Neural cell (in vitro differentiated cells): ENCODE measurements at regions not wholly inside any gene's neighbourhood (a gene's known extent, or its start where the extent isn't known, plus 50 kb on each side); places are given as distances from the start of the nearest gene placed in this dataset.

ENCODE experiments used
- H2AFZ ChIP-seq: fragments of 200-600, 300-800 bp; sonication (generic), shearing (Covaris generic); 2 replicates; pipeline ENCODE4 v1.6.0; 2014; ENCODE audit warnings: low read depth, mild to moderate bottlenecking, antibody characterized with exemption, low read length, moderate library complexity
- H3F3A ChIP-seq: fragments of 200-600 bp; shearing (Covaris generic); 2 replicates; pipeline ENCODE4 v1.6.1; 2016; ENCODE audit warnings: mild to moderate bottlenecking, moderate library complexity, mixed read lengths, antibody characterized with exemption, low read length; ENCODE audit not compliant: insufficient read depth, poor library complexity, severe bottlenecking
- H3K27ac ChIP-seq: fragments of 200-600, 300-800 bp; sonication (generic), shearing (Covaris generic); 2 replicates; pipeline ENCODE4 v1.5.1; 2014; ENCODE audit warnings: mild to moderate bottlenecking, low read length, moderate library complexity
- H3K27me3 ChIP-seq: fragments of 300-800, 200-600 bp; sonication (generic), shearing (Covaris generic); 2 replicates; pipeline ENCODE4 v1.6.0; 2014; ENCODE audit warnings: mild to moderate bottlenecking, low read depth, low read length, moderate library complexity; ENCODE audit not compliant: insufficient read depth
- H3K36me3 ChIP-seq: fragments of 300-800, 200-600 bp; sonication (generic), shearing (Covaris generic); 2 replicates; pipeline ENCODE4 v1.5.1; 2014; ENCODE audit warnings: mild to moderate bottlenecking, antibody characterized with exemption, low read length, moderate library complexity; ENCODE audit not compliant: insufficient read depth
- H3K4me2 ChIP-seq: fragments of 300-800, 200-600 bp; sonication (generic), shearing (Covaris generic); 2 replicates; pipeline ENCODE4 v1.6.0; 2014; ENCODE audit warnings: mild to moderate bottlenecking, low read length
- H3K4me3 ChIP-seq: fragments of 300-800, 200-600 bp; sonication (generic), shearing (Covaris generic); 2 replicates; pipeline ENCODE4 v1.5.1; 2014; ENCODE audit warnings: mild to moderate bottlenecking, low read length, moderate library complexity
- H3K79me2 ChIP-seq: fragments of 200-600 bp; shearing (Covaris generic); replicated peaks from 2 replicates; pipeline ENCODE4 v1.6.0; 2014; ENCODE audit warnings: mild to moderate bottlenecking, low read length, moderate library complexity; ENCODE audit not compliant: insufficient read depth
- H3K9ac ChIP-seq: fragments of 300-800, 200-600 bp; sonication (generic), shearing (Covaris generic); 2 replicates; pipeline ENCODE4 v1.6.1; 2016; ENCODE audit warnings: mild to moderate bottlenecking, low read length, mixed read lengths
- H3K9me2 ChIP-seq: fragments of 200-600 bp; shearing (Covaris generic); 2 replicates; pipeline ENCODE4 v1.6.1; 2016; ENCODE audit warnings: mild to moderate bottlenecking, low read length, mixed read lengths; ENCODE audit not compliant: insufficient read depth
- H3K9me3 ChIP-seq: fragments of 200-600, 300-800 bp; sonication (generic), shearing (Covaris generic); 2 replicates; pipeline ENCODE4 v1.6.1; 2016; ENCODE audit warnings: mild to moderate bottlenecking, mixed run types, low read length, moderate library complexity, mixed read lengths
- H4K20me1 ChIP-seq: fragments of 200-600 bp; shearing (Covaris generic); 2 replicates; pipeline ENCODE4 v1.6.1; 2016; ENCODE audit warnings: mild to moderate bottlenecking, mixed run types; ENCODE audit not compliant: insufficient read depth
- EP300 ChIP-seq: fragments of 450-650 bp; conservative IDR thresholded peaks from 2 replicates; pipeline ENCODE4 v1.6.1; 2014; ENCODE audit warnings: antibody characterized with exemption, mild to moderate bottlenecking, moderate library complexity; ENCODE audit not compliant: poor library complexity, severe bottlenecking
- EZH2 ChIP-seq: fragments of 200-600, 300-800 bp; shearing (Covaris generic), sonication (generic); IDR thresholded peaks from 2 replicates; pipeline ENCODE4 v1.6.1; 2014; ENCODE audit warnings: antibody characterized with exemption, low read length, borderline replicate concordance, mild to moderate bottlenecking; ENCODE audit not compliant: insufficient read depth, poor library complexity, severe bottlenecking
- MXI1 ChIP-seq: fragments of 450-650 bp; conservative IDR thresholded peaks from 2 replicates; pipeline ENCODE4 v1.6.1; 2014; ENCODE audit warnings: antibody characterized with exemption, mild to moderate bottlenecking; ENCODE audit not compliant: poor library complexity, severe bottlenecking
- POLR2AphosphoS5 ChIP-seq: IDR thresholded peaks from 2 replicates; pipeline ENCODE4 v1.6.1; 2012
- RAD21 ChIP-seq: fragments of 450-650 bp; conservative IDR thresholded peaks from 2 replicates; pipeline ENCODE4 v1.6.1; 2014; ENCODE audit warnings: antibody characterized with exemption, mild to moderate bottlenecking, moderate library complexity
- SMC3 ChIP-seq: fragments of 450-650 bp; conservative IDR thresholded peaks from 2 replicates; pipeline ENCODE4 v1.6.1; 2014; ENCODE audit warnings: antibody characterized with exemption, mild to moderate bottlenecking, moderate library complexity; ENCODE audit not compliant: poor library complexity
- TAF1 ChIP-seq: IDR thresholded peaks from 2 replicates; pipeline ENCODE4 v1.6.1; 2012; ENCODE audit warnings: low read depth
- TF ChIP-seq, protein P1 (sequence below): IDR thresholded peaks from 2 replicates; pipeline ENCODE4 v1.6.1; 2012; ENCODE audit warnings: borderline replicate concordance
- TF ChIP-seq, protein P2 (sequence below): fragments of 450-650 bp; IDR thresholded peaks from 2 replicates; pipeline ENCODE4 v1.5.1; 2014; ENCODE audit warnings: antibody characterized with exemption, mild to moderate bottlenecking, moderate library complexity; ENCODE audit not compliant: poor library complexity, severe bottlenecking

DNA sequence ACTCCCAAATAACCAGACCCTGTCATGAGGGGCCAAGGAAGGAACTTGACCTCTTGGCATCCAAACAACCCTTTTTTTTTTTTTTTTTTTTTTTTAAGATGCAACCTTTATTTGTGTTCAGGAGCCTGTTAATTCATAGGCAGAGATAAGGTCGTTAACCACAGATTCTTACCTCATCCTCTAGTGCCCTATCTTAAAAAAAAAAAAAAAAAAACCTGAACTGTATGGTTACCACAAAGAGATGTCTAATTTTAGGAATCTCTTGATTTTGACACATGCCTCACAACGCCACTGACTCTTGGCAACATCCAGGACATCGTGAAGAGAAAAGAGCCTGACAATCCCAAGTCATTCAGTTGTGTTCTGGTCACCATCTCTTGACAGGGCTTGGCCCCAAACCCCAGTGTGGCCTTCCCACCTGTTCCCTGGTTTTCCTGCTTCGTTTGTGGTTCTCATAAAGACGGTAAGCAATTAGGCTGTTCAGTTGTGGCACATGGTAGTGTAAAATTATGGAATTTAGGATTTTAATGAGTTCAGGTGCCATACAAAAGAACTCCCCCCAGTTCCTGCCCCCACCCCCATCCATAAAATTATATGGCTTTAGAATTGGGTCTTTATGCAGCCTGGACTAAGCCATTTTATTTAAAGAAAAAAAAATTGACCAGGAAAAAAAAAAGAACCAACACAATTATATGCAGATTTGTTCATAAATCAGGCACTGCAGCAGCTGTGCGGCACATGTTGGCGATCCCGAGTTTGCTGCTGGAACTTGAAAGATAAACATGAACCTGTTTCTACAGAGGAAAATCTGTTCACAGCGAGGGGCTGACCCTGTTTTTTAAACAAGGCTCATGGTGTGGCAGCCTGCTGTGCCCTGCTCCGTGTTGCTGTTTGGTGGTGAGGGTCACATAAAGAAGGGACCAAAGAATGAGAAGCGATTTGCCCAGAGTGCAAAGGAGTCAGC is 267.8 kb upstream of the CLINT1 start:
- H2AFZ ChIP-seq = no peak overlapping the region
- H3K4me3 ChIP-seq = no peak overlapping the region
- H3K9me3 ChIP-seq = no peaks in the 10 kb centered on the region
- no peaks in the 10 kb centered on the region for H3K27me3 ChIP-seq
- H3K27ac ChIP-seq = no peak overlapping the region
- TF ChIP-seq, protein P1, sequence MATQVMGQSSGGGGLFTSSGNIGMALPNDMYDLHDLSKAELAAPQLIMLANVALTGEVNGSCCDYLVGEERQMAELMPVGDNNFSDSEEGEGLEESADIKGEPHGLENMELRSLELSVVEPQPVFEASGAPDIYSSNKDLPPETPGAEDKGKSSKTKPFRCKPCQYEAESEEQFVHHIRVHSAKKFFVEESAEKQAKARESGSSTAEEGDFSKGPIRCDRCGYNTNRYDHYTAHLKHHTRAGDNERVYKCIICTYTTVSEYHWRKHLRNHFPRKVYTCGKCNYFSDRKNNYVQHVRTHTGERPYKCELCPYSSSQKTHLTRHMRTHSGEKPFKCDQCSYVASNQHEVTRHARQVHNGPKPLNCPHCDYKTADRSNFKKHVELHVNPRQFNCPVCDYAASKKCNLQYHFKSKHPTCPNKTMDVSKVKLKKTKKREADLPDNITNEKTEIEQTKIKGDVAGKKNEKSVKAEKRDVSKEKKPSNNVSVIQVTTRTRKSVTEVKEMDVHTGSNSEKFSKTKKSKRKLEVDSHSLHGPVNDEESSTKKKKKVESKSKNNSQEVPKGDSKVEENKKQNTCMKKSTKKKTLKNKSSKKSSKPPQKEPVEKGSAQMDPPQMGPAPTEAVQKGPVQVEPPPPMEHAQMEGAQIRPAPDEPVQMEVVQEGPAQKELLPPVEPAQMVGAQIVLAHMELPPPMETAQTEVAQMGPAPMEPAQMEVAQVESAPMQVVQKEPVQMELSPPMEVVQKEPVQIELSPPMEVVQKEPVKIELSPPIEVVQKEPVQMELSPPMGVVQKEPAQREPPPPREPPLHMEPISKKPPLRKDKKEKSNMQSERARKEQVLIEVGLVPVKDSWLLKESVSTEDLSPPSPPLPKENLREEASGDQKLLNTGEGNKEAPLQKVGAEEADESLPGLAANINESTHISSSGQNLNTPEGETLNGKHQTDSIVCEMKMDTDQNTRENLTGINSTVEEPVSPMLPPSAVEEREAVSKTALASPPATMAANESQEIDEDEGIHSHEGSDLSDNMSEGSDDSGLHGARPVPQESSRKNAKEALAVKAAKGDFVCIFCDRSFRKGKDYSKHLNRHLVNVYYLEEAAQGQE = no peak
- TF ChIP-seq RAD21 = no peak
- TF ChIP-seq SMC3 = no peak
- TF ChIP-seq MXI1 = no peak
- TF ChIP-seq, protein P2, sequence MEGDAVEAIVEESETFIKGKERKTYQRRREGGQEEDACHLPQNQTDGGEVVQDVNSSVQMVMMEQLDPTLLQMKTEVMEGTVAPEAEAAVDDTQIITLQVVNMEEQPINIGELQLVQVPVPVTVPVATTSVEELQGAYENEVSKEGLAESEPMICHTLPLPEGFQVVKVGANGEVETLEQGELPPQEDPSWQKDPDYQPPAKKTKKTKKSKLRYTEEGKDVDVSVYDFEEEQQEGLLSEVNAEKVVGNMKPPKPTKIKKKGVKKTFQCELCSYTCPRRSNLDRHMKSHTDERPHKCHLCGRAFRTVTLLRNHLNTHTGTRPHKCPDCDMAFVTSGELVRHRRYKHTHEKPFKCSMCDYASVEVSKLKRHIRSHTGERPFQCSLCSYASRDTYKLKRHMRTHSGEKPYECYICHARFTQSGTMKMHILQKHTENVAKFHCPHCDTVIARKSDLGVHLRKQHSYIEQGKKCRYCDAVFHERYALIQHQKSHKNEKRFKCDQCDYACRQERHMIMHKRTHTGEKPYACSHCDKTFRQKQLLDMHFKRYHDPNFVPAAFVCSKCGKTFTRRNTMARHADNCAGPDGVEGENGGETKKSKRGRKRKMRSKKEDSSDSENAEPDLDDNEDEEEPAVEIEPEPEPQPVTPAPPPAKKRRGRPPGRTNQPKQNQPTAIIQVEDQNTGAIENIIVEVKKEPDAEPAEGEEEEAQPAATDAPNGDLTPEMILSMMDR = no peak
- no peak for TF ChIP-seq TAF1
- TF ChIP-seq EP300 = no peak
- TF ChIP-seq POLR2AphosphoS5 = no peak
- TF ChIP-seq EZH2 = no peak
- H3F3A ChIP-seq = no peaks in the 10 kb centered on the region
- no peaks in the 10 kb centered on the region for H3K79me2 ChIP-seq
- no peak overlapping the region for H3K9ac ChIP-seq
- H3K4me2 ChIP-seq = no peak overlapping the region
- no peaks in the 10 kb centered on the region for H3K36me3 ChIP-seq
- no peaks in the 10 kb centered on the region for H3K9me2 ChIP-seq
- H4K20me1 ChIP-seq = no peaks in the 10 kb centered on the region

DNA sequence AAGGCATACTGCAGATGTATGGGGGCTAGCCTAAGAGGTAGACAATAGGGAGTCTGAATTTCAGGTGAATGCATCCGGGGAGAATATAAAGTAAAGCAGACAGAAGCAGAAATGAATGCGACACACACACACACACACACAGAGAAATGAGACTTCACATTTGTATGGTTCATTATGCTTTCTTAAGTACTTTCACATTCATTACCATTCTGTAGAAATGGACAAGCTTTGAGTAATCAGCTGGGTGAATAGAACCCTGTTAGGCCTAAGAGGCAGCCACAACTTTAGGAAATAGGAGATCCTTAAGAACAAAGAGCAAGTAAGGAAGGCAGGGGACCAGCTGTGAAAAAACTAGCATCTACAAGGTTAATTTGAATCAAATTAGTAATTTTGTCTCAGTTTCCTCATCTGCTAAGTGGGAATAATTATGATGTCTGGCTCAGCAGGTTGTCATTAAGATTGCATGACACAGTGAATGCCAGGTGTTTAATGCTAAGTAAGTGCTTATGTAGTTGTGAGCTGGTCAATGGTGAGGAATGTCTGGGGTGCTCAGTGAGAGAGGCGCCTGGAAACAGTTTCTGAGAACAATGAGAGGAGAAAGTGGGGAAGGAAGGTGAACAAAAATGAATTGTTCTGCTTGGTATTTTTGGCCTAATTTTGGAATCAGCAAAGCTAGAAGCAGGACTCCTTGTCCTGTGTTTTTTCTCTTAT is 265.8 kb upstream of the CLINT1 start:
- Histone ChIP-seq H3K4me2 (no peak overlapping the region), H3K79me2 (no peaks in the 10 kb centered on the region), H2AFZ (no peak overlapping the region), H3K27me3 (no peaks in the 10 kb centered on the region), H3K36me3 (no peaks in the 10 kb centered on the region), H3F3A (no peaks in the 10 kb centered on the region), H3K9me2 (no peaks in the 10 kb centered on the region), H3K27ac (no peak overlapping the region), H3K9me3 (no peaks in the 10 kb centered on the region), H4K20me1 (no peaks in the 10 kb centered on the region), H3K4me3 (no peak overlapping the region), H3K9ac (no peak overlapping the region)
- no peak for TF ChIP-seq MXI1
- TF ChIP-seq, protein P2 = no peak
- TF ChIP-seq, protein P1 = no peak
- no peak for TF ChIP-seq RAD21
- TF ChIP-seq POLR2AphosphoS5 = no peak
- no peak for TF ChIP-seq SMC3
- no peak for TF ChIP-seq TAF1
- no peak for TF ChIP-seq EP300
- no peak for TF ChIP-seq EZH2
